ENCODE measurements at regions not wholly inside any gene's neighbourhood (a gene's known extent, or its start where the extent isn't known, plus 50 kb on each side); places are given as distances from the start of the nearest gene placed in this dataset.

DNA sequence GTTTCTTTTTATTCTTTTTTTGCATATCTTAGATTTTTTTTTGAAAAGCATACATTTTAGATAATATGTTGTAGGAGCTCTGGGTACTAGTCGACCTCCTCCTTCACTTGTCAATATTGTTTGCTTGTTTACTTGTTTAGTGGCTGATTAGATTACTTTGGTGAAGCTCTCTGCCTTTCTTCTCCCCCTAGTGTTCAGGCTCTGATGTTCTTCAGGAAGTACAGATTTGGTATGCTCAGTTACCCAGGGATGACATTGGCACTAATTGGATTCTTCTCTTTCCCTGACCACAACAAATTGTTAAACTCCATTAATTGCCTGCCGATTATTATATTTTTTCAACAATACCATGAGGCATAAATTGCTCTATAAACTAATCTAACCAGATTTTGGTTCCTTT is 491.2 kb downstream of the SUCLG1 start:
- TF ChIP-seq EZH2 (IDR thresholded peaks at IDR 0.05) (no peak), POLR2AphosphoS5 (IDR thresholded peaks at IDR 0.05; ENCODE audit: borderline replicate concordance, low read depth, low read length) (no peak)

Measured in SK-N-MC (cell line).